HG03060 (cell line): ENCODE measurements at regions not wholly inside any gene's neighbourhood (a gene's known extent, or its start where the extent isn't known, plus 50 kb on each side); places are given as distances from the start of the nearest gene placed in this dataset.
A peak's percentile ranks its signal among the peaks of the same experiment; 100 is the strongest.

Source experiments
- ATAC-seq: cut with Tn5 transposase; IDR thresholded peaks from one replicate; pipeline ENCODE4 v1.9.1; 2021; ENCODE audit warnings: low read depth, moderate number of reproducible peaks; ENCODE audit not compliant: unreplicated experiment

- no peak for ATAC-seq
Observed at GRCh38 chr10:88058750-88059149, 195.3 kb downstream of the PTEN start.

GRCh38 chr10:88059190-88059589 is 195.8 kb downstream of the PTEN start:
- ATAC-seq: no peak

- no peak for ATAC-seq
Observed at GRCh38 chr10:88060762-88061161, 197.3 kb downstream of the PTEN start.

- ATAC-seq: no peak
Observed at GRCh38 chr10:88062385-88062784, 199.0 kb downstream of the PTEN start.

- ATAC-seq: no peak
Observed at GRCh38 chr10:88062798-88063472, 199.5 kb downstream of the PTEN start.

GRCh38 chr10:88063861-88064557 is 200.6 kb downstream of the PTEN start:
- ATAC-seq: no peak

GRCh38 chr10:88064608-88065382 is 201.4 kb downstream of the PTEN start:
- peak; percentile 44 for ATAC-seq

GRCh38 chr10:88065383-88066049 is 202.1 kb downstream of the PTEN start:
- no peak for ATAC-seq

- ATAC-seq: no peak
Observed at GRCh38 chr10:88066319-88066718, 202.9 kb downstream of the PTEN start.

- ATAC-seq: no peak
Observed at GRCh38 chr10:88066876-88067275, 203.5 kb downstream of the PTEN start.

GRCh38 chr10:88067737-88068136 is 204.3 kb downstream of the PTEN start:
- no peak for ATAC-seq

GRCh38 chr10:88069338-88069737 is 205.9 kb downstream of the PTEN start:
- ATAC-seq: no peak

GRCh38 chr10:88070080-88070880 is 206.9 kb downstream of the PTEN start:
- no peak for ATAC-seq

- no peak for ATAC-seq
Observed at GRCh38 chr10:88071879-88072278, 208.5 kb downstream of the PTEN start.

- no peak for ATAC-seq
Observed at GRCh38 chr10:88073682-88074081, 210.3 kb downstream of the PTEN start.

- no peak for ATAC-seq
Observed at GRCh38 chr10:88074971-88075370, 211.5 kb downstream of the PTEN start.

- peak; percentile 27 for ATAC-seq
Observed at GRCh38 chr10:88076027-88076880, 212.8 kb downstream of the PTEN start.

- no peak for ATAC-seq
Observed at GRCh38 chr10:88077977-88078376, 214.6 kb downstream of the PTEN start.

- peak; percentile 38 for ATAC-seq
Observed at GRCh38 chr10:88080213-88080612, 216.8 kb downstream of the PTEN start.
